ENCODE measurements at regions not wholly inside any gene's neighbourhood (a gene's known extent, or its start where the extent isn't known, plus 50 kb on each side); places are given as distances from the start of the nearest gene placed in this dataset.
"Not testable (repeated sequence)": the region's sequence is repeated elsewhere in the genome, so short reads cannot be mapped to it uniquely, and the experiment has no call there.

GRCh38 chr7:33792547-33793105 is 112.7 kb upstream of the BMPER start:
- DNase-seq: no peak

DNA sequence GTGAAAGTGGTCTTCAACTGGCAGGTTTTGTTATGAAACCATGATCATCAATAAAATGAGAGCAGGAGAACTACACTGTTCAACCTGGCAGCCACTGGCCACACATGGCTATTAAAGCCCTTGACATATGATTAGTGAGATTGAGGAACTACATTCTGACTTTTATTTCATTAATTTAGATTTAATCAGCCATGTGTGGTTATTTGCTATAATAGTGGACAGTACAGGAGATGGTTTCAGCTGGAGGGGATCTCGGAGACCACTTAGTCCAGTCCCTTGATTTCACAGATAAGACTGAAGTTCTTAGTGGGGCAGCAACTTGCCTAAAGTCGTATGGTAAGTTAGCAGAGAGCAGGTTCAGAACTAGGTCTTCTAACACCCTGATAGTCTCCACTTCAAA is 111.7 kb upstream of the BMPER start:
- DNase-seq: no peak

- DNase-seq: no peak
Observed at GRCh38 chr7:33794419-33794818, 110.9 kb upstream of the BMPER start.

DNA sequence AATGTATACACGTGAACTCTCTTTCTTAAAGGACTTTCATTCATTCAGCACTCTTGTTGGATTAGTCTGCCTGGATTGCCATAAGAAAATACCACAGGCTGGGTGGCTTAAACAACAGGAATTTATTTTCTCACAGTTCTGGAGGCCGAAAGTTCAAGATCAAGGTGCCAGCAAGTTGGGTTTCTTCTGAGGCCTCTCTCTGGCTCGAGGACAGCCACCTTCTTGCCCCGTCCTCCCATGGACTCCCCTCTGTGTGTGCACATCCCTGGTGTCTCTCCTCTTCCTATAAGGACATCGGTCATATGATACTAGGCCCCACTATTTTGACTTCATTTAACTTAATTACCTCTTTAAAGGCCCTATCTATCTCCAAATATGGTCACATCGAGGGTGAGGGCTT is 110.4 kb upstream of the BMPER start:
- no peak for DNase-seq

GRCh38 chr7:33796538-33796937 is 108.8 kb upstream of the BMPER start:
- no peak for DNase-seq

GRCh38 chr7:33797512-33797911 is 107.8 kb upstream of the BMPER start:
- DNase-seq: not testable (repeated sequence)

GRCh38 chr7:33798686-33799325 is 106.5 kb upstream of the BMPER start:
- no peak for DNase-seq

- DNase-seq: no peak
Observed at GRCh38 chr7:33799766-33800165, 105.6 kb upstream of the BMPER start.

- no peak for DNase-seq
Observed at GRCh38 chr7:33802600-33802999, 102.7 kb upstream of the BMPER start.

GRCh38 chr7:33804140-33804660 is 101.1 kb upstream of the BMPER start:
- no peak for DNase-seq

GRCh38 chr7:33805630-33806233 is 99.6 kb upstream of the BMPER start:
- no peak for DNase-seq

DNA sequence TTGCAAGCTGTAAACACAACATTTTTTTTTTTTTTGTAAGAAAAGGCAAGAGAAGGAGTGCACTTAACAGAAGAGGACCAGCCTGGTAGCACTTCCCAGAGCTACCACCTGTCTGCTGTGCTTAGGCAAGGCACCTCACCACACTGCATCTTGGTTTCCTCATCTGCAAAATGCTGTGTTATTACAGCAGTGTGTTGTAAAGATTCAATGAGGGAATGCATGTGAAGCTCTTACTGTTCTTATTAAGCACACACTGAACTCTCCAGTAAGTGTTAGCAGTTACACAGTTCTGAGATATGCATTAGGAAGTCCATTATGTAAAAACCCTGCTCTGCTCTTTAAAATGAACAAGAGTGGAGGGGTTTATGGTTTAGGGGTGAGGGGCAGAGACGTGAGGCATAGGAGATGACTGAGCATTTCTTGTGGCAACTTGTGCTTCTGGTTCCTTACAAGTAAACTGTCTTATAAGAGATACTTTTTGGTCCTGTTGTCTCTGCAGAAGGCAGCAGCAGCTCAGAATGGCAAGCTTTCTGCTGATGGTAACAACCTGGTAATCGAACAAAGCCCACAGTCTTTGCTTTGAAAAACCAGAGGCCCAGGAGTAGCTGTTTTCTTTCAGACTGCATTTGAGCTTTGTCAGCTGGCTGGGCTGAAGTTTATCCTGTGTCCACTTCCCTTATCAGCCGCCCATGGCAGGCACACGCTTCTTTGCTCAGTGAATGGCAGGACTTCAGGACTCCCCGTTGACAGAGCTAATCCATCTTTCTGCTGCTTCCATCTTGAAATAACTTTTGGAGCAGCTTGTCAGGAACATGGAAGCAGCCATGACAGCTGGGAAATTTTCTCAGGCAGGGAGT is 98.8 kb upstream of the BMPER start:
- no peak for DNase-seq

- no peak for DNase-seq
Observed at GRCh38 chr7:33807155-33807530, 98.2 kb upstream of the BMPER start.

- DNase-seq: no peak
Observed at GRCh38 chr7:33807779-33808482, 97.4 kb upstream of the BMPER start.

DNA sequence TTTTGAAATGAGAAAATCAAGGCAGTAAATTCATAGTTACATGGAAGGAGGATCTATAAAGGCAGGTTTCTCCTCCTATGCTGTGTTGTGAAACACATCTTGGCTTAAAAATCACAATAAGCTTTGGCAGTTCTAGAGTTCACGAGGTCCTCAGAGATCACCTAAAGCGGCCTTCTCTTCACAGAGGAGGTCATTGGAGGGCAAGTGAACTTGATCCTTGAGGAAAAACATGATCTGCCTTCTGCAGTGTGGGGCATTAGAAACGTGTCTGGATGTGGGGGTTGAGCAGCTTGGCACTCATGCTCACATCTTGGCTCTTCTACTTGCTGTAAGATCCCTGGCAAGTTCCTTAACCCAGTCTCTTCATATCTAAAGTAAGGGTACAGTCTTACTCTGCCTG is 96.1 kb upstream of the BMPER start:
- DNase-seq: no peak

DNA sequence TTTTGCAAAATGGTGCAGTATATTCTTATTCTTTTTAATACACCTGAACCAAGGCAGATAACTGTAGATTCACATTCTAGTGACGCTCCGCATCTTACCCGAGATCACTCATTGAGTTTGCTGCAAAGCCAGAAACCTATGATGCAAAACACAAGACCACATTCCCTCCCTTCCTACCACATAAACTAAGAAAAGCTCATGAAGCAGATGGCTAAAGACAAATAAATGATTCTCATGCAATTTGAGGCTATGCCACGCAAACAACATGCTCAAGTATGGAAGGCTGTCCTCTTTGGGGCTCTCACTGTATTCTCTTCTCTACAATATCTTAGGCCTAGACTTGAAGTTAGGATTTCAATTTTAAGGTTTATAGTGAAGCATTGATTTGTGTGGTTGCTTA is 95.0 kb upstream of the BMPER start:
- DNase-seq: no peak

DNA sequence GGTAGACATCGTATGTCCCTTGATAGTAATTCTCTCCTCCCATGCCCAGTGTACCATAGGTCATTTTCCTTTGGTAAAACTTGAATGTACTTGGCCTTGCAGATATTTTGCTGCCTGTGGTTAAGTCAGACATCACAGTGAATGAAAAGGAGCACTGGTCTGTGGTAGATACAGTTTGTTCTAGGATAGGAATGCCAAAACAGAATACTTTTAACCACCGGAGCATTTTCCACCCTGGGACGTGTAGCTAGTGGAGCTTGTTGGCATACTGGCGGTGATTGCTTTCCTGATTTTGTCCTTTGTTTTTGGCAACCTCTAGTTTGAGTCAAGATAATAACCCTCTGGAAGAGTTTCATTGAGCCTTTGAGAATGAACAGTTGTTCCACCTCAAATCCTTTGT is 92.0 kb upstream of the BMPER start:
- no peak for DNase-seq

- no peak for DNase-seq
Observed at GRCh38 chr7:33814400-33814799, 90.9 kb upstream of the BMPER start.

GRCh38 chr7:33814936-33815335 is 90.4 kb upstream of the BMPER start:
- no peak for DNase-seq

DNA sequence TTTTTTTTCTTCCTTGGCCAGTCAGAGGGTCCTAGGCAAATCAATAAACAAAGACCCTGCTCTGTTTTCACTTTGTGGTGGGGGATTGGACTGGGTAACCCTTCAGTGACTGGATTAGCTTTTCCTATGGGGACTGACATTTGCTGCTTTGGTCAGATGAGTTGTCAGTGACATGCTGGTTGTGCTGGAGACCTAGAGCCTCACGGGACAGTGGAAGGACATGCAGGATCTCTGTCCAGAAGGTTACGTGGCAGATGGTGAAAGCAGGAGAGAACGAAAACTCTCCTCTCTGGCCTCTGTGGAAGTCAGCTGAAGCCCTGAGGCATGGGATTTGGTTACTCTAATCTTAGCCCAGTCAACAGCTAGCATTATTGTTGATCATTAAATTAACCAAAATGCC is 90.0 kb upstream of the BMPER start:
- DNase-seq: no peak

GRCh38 chr7:33816106-33816505 is 89.2 kb upstream of the BMPER start:
- no peak for DNase-seq

DNA sequence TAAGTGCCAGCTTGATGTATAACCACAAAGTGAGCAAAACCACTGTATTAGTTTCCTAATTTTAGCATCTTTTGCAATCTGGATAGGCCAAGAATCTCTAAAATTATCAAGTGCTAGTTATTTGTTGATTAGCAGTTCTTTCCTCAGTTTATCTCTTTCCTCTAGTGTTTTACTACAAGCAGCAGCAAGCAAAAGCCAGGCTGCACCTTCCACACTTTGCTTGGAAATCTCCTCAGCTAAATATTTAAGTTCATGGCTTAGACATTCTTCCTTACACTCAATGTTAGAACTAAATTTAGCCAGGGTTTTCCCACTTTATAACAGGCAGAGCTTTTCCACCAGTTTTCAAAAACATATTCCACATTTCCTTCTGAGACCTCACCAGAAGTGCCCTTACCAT is 85.7 kb upstream of the BMPER start:
- no peak for DNase-seq

DNA sequence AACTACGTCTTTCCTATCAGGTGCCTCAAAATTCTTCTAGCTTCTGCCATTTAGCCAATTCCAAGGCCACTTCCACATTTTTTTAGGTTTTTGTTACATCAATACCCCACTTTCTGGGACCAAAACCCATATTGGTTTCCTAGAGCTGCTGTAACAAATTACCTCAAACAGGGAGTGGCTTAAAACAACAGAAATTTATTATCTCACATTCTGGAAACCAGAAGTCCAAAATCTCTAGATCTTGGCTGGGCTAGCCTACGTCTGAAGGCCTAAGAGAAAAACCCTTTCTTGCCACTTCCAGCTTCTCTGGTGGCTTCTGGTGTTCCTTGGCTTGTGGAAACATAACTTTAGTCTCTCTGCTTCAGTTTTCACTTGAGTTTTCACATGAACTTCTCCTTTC is 85.1 kb upstream of the BMPER start:
- DNase-seq: no peak
